GM13977 (cell line): ENCODE measurements at regions not wholly inside any gene's neighbourhood (a gene's known extent, or its start where the extent isn't known, plus 50 kb on each side); places are given as distances from the start of the nearest gene placed in this dataset.
"Not testable (repeated sequence)": the region's sequence is repeated elsewhere in the genome, so short reads cannot be mapped to it uniquely, and the experiment has no call there.

ENCODE experiments used
- DNase-seq: peaks from one replicate; pipeline ENCODE4 v3.0.0; 2012; ENCODE audit warnings: low spot score
- in situ Hi-C: fragments of 300-500 bp; cut with MboI; formaldehyde crosslinking; loops from one replicate; pipeline ENCODE4 v1.12.0; 2022; ENCODE audit warnings: low sequenced_read_pairs, low pct_unique_long_range_greater_than_20kb, mixed read lengths, inconsistent platforms; ENCODE audit not compliant: unreplicated experiment
- TF ChIP-seq, protein P1 (sequence below): IDR thresholded peaks from 2 replicates; pipeline ENCODE4 v1.5.1; 2012; ENCODE audit warnings: mild to moderate bottlenecking, control low read depth; ENCODE audit not compliant: insufficient read depth; ENCODE audit errors: extremely low read depth, missing control alignments

DNA sequence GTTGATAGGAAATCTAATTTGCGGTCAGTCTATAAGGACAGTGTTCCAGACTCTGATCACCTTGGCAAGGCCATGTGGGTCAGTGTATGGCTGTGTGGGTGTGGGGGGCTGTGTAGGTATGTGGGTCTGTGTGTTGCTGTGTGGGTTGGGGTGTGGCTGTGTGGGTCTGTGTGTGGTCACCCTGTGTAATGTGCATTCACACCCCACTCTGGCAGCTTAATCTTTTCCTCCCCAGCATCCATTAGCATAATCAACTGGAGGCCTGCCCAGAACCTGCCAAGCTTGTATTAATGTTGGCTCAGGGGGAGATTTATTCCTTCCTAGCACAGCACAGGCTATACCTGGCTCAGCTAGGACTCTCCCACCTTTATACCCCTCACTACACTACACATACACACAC, 203.2 kb downstream of the TUBA3C start:
- DNase-seq, result no peak
- in situ Hi-C loops, result no loop called here
- TF ChIP-seq, protein P1, sequence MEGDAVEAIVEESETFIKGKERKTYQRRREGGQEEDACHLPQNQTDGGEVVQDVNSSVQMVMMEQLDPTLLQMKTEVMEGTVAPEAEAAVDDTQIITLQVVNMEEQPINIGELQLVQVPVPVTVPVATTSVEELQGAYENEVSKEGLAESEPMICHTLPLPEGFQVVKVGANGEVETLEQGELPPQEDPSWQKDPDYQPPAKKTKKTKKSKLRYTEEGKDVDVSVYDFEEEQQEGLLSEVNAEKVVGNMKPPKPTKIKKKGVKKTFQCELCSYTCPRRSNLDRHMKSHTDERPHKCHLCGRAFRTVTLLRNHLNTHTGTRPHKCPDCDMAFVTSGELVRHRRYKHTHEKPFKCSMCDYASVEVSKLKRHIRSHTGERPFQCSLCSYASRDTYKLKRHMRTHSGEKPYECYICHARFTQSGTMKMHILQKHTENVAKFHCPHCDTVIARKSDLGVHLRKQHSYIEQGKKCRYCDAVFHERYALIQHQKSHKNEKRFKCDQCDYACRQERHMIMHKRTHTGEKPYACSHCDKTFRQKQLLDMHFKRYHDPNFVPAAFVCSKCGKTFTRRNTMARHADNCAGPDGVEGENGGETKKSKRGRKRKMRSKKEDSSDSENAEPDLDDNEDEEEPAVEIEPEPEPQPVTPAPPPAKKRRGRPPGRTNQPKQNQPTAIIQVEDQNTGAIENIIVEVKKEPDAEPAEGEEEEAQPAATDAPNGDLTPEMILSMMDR, result no peak

- TF ChIP-seq, protein P1, result no peak
- in situ Hi-C loops, result no loop called here
- DNase-seq, result no peak
These were observed 203.8 kb downstream of the TUBA3C start for GRCh38 chr13:18977857-18978256.

GRCh38 chr13:18971576-18972219, 209.9 kb downstream of the TUBA3C start:
- no peak for DNase-seq
- in situ Hi-C loops, result no loop called here
- TF ChIP-seq, protein P1, result no peak

- TF ChIP-seq, protein P1, result no peak
- DNase-seq, result no peak
- in situ Hi-C loops, result no loop called here
These were observed 216.2 kb downstream of the TUBA3C start for GRCh38 chr13:18965347-18965855.

- TF ChIP-seq, protein P1, result no peak
- no peak for DNase-seq
These were observed 216.7 kb downstream of the TUBA3C start for GRCh38 chr13:18964942-18965341.

GRCh38 chr13:18963684-18964083, 217.9 kb downstream of the TUBA3C start:
- DNase-seq, in situ Hi-C loops: not testable (repeated sequence)

More at GRCh38 chr13:18964942-18965341, 216.7 kb downstream of the TUBA3C start:
- in situ Hi-C loops, result no loop called here

DNA sequence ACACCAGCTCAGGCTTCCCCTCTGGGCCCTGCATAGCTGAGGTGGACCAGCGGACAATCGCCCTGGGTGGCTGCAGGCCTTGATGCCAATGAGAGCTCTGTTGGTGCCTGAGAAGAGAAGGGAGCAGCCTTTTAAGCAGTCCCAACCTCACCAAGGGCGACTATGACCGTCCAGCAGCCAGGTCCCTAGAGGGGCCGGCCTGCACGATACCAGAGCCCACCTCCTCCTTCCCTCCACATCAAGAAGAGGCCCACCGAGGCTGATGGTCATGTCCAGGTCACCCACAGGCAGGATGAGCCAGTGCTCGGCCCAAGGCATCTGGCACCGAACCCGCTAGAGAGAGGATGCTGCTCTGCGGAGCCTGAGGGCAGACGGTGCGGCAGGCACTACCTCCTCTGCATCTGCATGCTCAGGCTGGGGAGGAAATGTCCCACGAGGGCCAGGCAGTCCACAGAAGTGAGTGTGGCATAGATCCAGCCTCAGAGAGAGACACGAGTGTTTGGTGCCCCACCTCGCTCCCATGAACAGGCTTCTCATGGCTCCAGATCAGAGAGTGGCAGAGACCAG, 219.4 kb downstream of the TUBA3C start:
- TF ChIP-seq, protein P1, result no peak
- DNase-seq, result no peak
- in situ Hi-C loops, result no loop called here
